Suprapubic skin (tissue), 3 donors: ENCODE measurements at regions not wholly inside any gene's neighbourhood (a gene's known extent, or its start where the extent isn't known, plus 50 kb on each side); places are given as distances from the start of the nearest gene placed in this dataset.

Experiments used
- CTCF ChIP-seq, 2 donors: fragments of 200-600 bp in 1 of 2; fragments of 450-650 bp in 1 of 2; sonication (generic) in 1 of 2; IDR thresholded peaks; one replicate each; pipeline ENCODE4 v1.5.1; 2016 to 2019; ENCODE audit warnings: antibody characterized with exemption in 2 of 2, mild to moderate bottlenecking in 1 of 2, moderate library complexity in 1 of 2
- EP300 ChIP-seq: sonication (generic); formaldehyde crosslinking; IDR thresholded peaks from one replicate; pipeline ENCODE4 v1.6.1; 2017; ENCODE audit warnings: antibody characterized with exemption

GRCh38 chr6:54613596-54613995 is 233.0 kb upstream of the FAM83B start:
- TF ChIP-seq CTCF (IDR thresholded peaks at IDR 0.05) (no peak), EP300 (no peak)
